ENCODE measurements at regions not wholly inside any gene's neighbourhood (a gene's known extent, or its start where the extent isn't known, plus 50 kb on each side); places are given as distances from the start of the nearest gene placed in this dataset.
"Not testable (repeated sequence)": the region's sequence is repeated elsewhere in the genome, so short reads cannot be mapped to it uniquely, and the experiment has no call there.

GRCh38 chr4:3631544-3632266 is 99.5 kb upstream of the LRPAP1 start:
- H3K9me3 ChIP-seq; H3K27ac ChIP-seq; H3K27me3 ChIP-seq; H3K4me1 ChIP-seq; intact Hi-C loops (cut with DNase I); FAIRE-seq; H3K4me3 ChIP-seq; H3K36me3 ChIP-seq: not testable (repeated sequence)
- ATAC-seq (peak in 1 of 4 donors; percentile 46), DNase-seq (peak in 2 of 6 donors; percentile 32 to 35)
- WGBS, 2 donors: 53 to 65% methylated on average over 19 to 21 of the region's 21 CpGs

GRCh38 chr4:3630598-3631543 is 98.6 kb upstream of the LRPAP1 start:
- Histone ChIP-seq H3K4me1 (no peaks in the 10 kb centered on the region), H3K27me3 (no peaks in the 10 kb centered on the region), H3K9me3 (no peaks in the 10 kb centered on the region), H3K4me3 (no peak overlapping the region), H3K36me3 (no peaks in the 10 kb centered on the region), H3K27ac (no peak overlapping the region)
- FAIRE-seq: no peak
- ATAC-seq: peak in 3 of 4 donors; percentile 38 to 50 (median 42)
- intact Hi-C loops (cut with DNase I): no loop called here
- peak in 3 of 6 donors; percentile 24 to 48 (median 47) for DNase-seq
- 39 to 48% methylated on average over 26 to 27 of the region's 28 CpGs for WGBS, 2 donors
- no peak for TF ChIP-seq CTCF (IDR thresholded peaks at IDR 0.05)

- ATAC-seq (no peak), FAIRE-seq (no peak), DNase-seq (no peak)
- H3K36me3 ChIP-seq: no peaks in the 10 kb centered on the region
- no peaks in the 10 kb centered on the region for H3K27me3 ChIP-seq
- intact Hi-C loops (cut with DNase I): no loop called here
- 52 to 77% methylated on average over 11 of the region's 11 CpGs for WGBS, 2 donors
- no peaks in the 10 kb centered on the region for H3K4me1 ChIP-seq
- TF ChIP-seq CTCF (IDR thresholded peaks at IDR 0.05): no peak
- H3K9me3 ChIP-seq: no peaks in the 10 kb centered on the region
- no peak overlapping the region for H3K4me3 ChIP-seq
- H3K27ac ChIP-seq: no peak overlapping the region
Measured at GRCh38 chr4:3630136-3630597, 97.9 kb upstream of the LRPAP1 start.

GRCh38 chr4:3629665-3630064 is 97.4 kb upstream of the LRPAP1 start:
- DNase-seq (peak in 2 of 6 donors; percentile 27 to 35), FAIRE-seq (no peak), ATAC-seq (no peak)
- Histone ChIP-seq H3K4me3 (no peak overlapping the region), H3K36me3 (no peaks in the 10 kb centered on the region), H3K4me1 (no peaks in the 10 kb centered on the region), H3K9me3 (no peaks in the 10 kb centered on the region), H3K27ac (no peak overlapping the region), H3K27me3 (no peaks in the 10 kb centered on the region)
- intact Hi-C loops (cut with DNase I): no loop called here
- WGBS, 2 donors: 70 to 74% methylated on average over 12 of the region's 12 CpGs
- TF ChIP-seq CTCF (IDR thresholded peaks at IDR 0.05): no peak

- H3K4me3 ChIP-seq; H3K27me3 ChIP-seq; H3K4me1 ChIP-seq; FAIRE-seq; H3K36me3 ChIP-seq; intact Hi-C loops (cut with DNase I); H3K27ac ChIP-seq; ATAC-seq; H3K9me3 ChIP-seq: not testable (repeated sequence)
- DNase-seq: peak in 2 of 6 donors; percentile 14 to 26
- 73 to 83% methylated on average over 13 of the region's 13 CpGs for WGBS, 2 donors
Measured at GRCh38 chr4:3629176-3629575, 97.0 kb upstream of the LRPAP1 start.

Measured in pancreas (tissue), 10 donors.